GM21390 (cell line): ENCODE measurements at regions not wholly inside any gene's neighbourhood (a gene's known extent, or its start where the extent isn't known, plus 50 kb on each side); places are given as distances from the start of the nearest gene placed in this dataset.

Experiments
- ATAC-seq: cut with Tn5 transposase; IDR thresholded peaks from one replicate; pipeline ENCODE4 v1.9.1; 2021; ENCODE audit not compliant: unreplicated experiment

GRCh38 chr13:105343134-105343806, 1192.2 kb downstream of the EFNB2 start:
- ATAC-seq, result no peak

GRCh38 chr13:105342281-105342820, 1193.1 kb downstream of the EFNB2 start:
- no peak for ATAC-seq

GRCh38 chr13:105341758-105342157, 1193.7 kb downstream of the EFNB2 start:
- no peak for ATAC-seq

GRCh38 chr13:105341256-105341655, 1194.2 kb downstream of the EFNB2 start:
- ATAC-seq, result no peak

GRCh38 chr13:105340061-105340606, 1195.3 kb downstream of the EFNB2 start:
- ATAC-seq, result no peak

GRCh38 chr13:105338773-105339172, 1196.7 kb downstream of the EFNB2 start:
- ATAC-seq, result no peak

- ATAC-seq, result no peak
Measured at GRCh38 chr13:105338006-105338405, 1197.5 kb downstream of the EFNB2 start.

GRCh38 chr13:105336706-105337576, 1198.5 kb downstream of the EFNB2 start:
- ATAC-seq, result no peak

- ATAC-seq, result no peak
Measured at GRCh38 chr13:105334211-105334610, 1201.3 kb downstream of the EFNB2 start.

- ATAC-seq, result no peak
Measured at GRCh38 chr13:105333416-105333815, 1202.0 kb downstream of the EFNB2 start.

- no peak for ATAC-seq
Measured at GRCh38 chr13:105329359-105329758, 1206.1 kb downstream of the EFNB2 start.

GRCh38 chr13:105328212-105328611, 1207.2 kb downstream of the EFNB2 start:
- ATAC-seq, result no peak

- ATAC-seq, result no peak
Measured at GRCh38 chr13:105327581-105328126, 1207.8 kb downstream of the EFNB2 start.

- no peak for ATAC-seq
Measured at GRCh38 chr13:105319875-105320274, 1215.6 kb downstream of the EFNB2 start.

GRCh38 chr13:105316731-105317130, 1218.7 kb downstream of the EFNB2 start:
- no peak for ATAC-seq

GRCh38 chr13:105312906-105313305, 1222.6 kb downstream of the EFNB2 start:
- ATAC-seq, result no peak

- no peak for ATAC-seq
Measured at GRCh38 chr13:105311094-105311493, 1224.4 kb downstream of the EFNB2 start.

GRCh38 chr13:105307776-105308175, 1227.7 kb downstream of the EFNB2 start:
- no peak for ATAC-seq

GRCh38 chr13:105297839-105298238, 1237.6 kb downstream of the EFNB2 start:
- no peak for ATAC-seq

- ATAC-seq, result no peak
Measured at GRCh38 chr13:105291987-105292386, 1243.5 kb downstream of the EFNB2 start.

- no peak for ATAC-seq
Measured at GRCh38 chr13:105290596-105290995, 1244.9 kb downstream of the EFNB2 start.
